ENCODE measurements at regions not wholly inside any gene's neighbourhood (a gene's known extent, or its start where the extent isn't known, plus 50 kb on each side); places are given as distances from the start of the nearest gene placed in this dataset.

- ATAC-seq (no peak), DNase-seq (no peak)
- intact Hi-C loops (cut with DNase I, micrococcal nuclease) = no loop called here
Measured at GRCh38 chr3:176431991-176432390, 765.3 kb downstream of the TBL1XR1 start.

GRCh38 chr3:176431038-176431418 lies 766.3 kb downstream of the TBL1XR1 start:
- DNase-seq (no peak), ATAC-seq (no peak)
- intact Hi-C loops (cut with DNase I, micrococcal nuclease) = no loop called here

- DNase-seq = no peak
- no peak for ATAC-seq
- intact Hi-C loops (cut with DNase I, micrococcal nuclease) = no loop called here
Measured at GRCh38 chr3:176430244-176431037, 766.8 kb downstream of the TBL1XR1 start.

GRCh38 chr3:176428552-176428951 lies 768.7 kb downstream of the TBL1XR1 start:
- ATAC-seq = no peak
- DNase-seq = no peak
- intact Hi-C loops (cut with DNase I, micrococcal nuclease) = no loop called here

GRCh38 chr3:176426371-176426770 lies 770.9 kb downstream of the TBL1XR1 start:
- intact Hi-C loops (cut with DNase I, micrococcal nuclease) = no loop called here
- ATAC-seq = no peak

GRCh38 chr3:176416870-176417269 lies 780.4 kb downstream of the TBL1XR1 start:
- intact Hi-C loops (cut with DNase I, micrococcal nuclease) = no loop called here
- DNase-seq (no peak), ATAC-seq (no peak)

More at GRCh38 chr3:176426371-176426770, 770.9 kb downstream of the TBL1XR1 start:
- DNase-seq = no peak

- DNase-seq (no peak), ATAC-seq (no peak)
- intact Hi-C loops (cut with DNase I, micrococcal nuclease) = no loop called here
Measured at GRCh38 chr3:176415661-176416295, 781.5 kb downstream of the TBL1XR1 start.

- intact Hi-C loops (cut with DNase I, micrococcal nuclease) = no loop called here
- DNase-seq = no peak
- ATAC-seq = no peak
Measured at GRCh38 chr3:176412771-176413170, 784.5 kb downstream of the TBL1XR1 start.

GRCh38 chr3:176403531-176403930 lies 793.8 kb downstream of the TBL1XR1 start:
- intact Hi-C loops (cut with DNase I, micrococcal nuclease) = no loop called here
- ATAC-seq (no peak), DNase-seq (no peak)

GRCh38 chr3:176401211-176401610 lies 796.1 kb downstream of the TBL1XR1 start:
- ATAC-seq = no peak
- intact Hi-C loops (cut with DNase I, micrococcal nuclease) = no loop called here
- no peak for DNase-seq

GRCh38 chr3:176399193-176399592 lies 798.1 kb downstream of the TBL1XR1 start:
- DNase-seq (no peak), ATAC-seq (no peak)
- intact Hi-C loops (cut with DNase I, micrococcal nuclease) = no loop called here

GRCh38 chr3:176395240-176395639 lies 802.0 kb downstream of the TBL1XR1 start:
- intact Hi-C loops (cut with DNase I, micrococcal nuclease) = no loop called here
- DNase-seq (no peak), ATAC-seq (no peak)

GRCh38 chr3:176378789-176379188 lies 818.5 kb downstream of the TBL1XR1 start:
- DNase-seq (no peak), ATAC-seq (no peak)
- intact Hi-C loops (cut with DNase I, micrococcal nuclease) = no loop called here

- DNase-seq (no peak), ATAC-seq (no peak)
- intact Hi-C loops (cut with DNase I, micrococcal nuclease) = no loop called here
Measured at GRCh38 chr3:176376531-176376930, 820.8 kb downstream of the TBL1XR1 start.

GRCh38 chr3:176375519-176375918 lies 821.8 kb downstream of the TBL1XR1 start:
- DNase-seq (no peak), ATAC-seq (no peak)
- intact Hi-C loops (cut with DNase I, micrococcal nuclease) = no loop called here

GRCh38 chr3:176362191-176362731 lies 835.0 kb downstream of the TBL1XR1 start:
- DNase-seq (no peak), ATAC-seq (no peak)
- intact Hi-C loops (cut with DNase I, micrococcal nuclease) = no loop called here

GRCh38 chr3:176359211-176359610 lies 838.1 kb downstream of the TBL1XR1 start:
- ATAC-seq (no peak), DNase-seq (no peak)
- intact Hi-C loops (cut with DNase I, micrococcal nuclease) = no loop called here

- intact Hi-C loops (cut with DNase I, micrococcal nuclease) = no loop called here
- no peak for DNase-seq
- ATAC-seq = no peak
Measured at GRCh38 chr3:176357891-176358290, 839.4 kb downstream of the TBL1XR1 start.

GRCh38 chr3:176354843-176355242 lies 842.4 kb downstream of the TBL1XR1 start:
- no peak for ATAC-seq
- no peak for DNase-seq
- intact Hi-C loops (cut with DNase I, micrococcal nuclease) = no loop called here

- intact Hi-C loops (cut with DNase I, micrococcal nuclease) = no loop called here
- DNase-seq (no peak), ATAC-seq (no peak)
Measured at GRCh38 chr3:176352716-176353334, 844.5 kb downstream of the TBL1XR1 start.
